ENCODE measurements at regions not wholly inside any gene's neighbourhood (a gene's known extent, or its start where the extent isn't known, plus 50 kb on each side); places are given as distances from the start of the nearest gene placed in this dataset.
A peak's percentile ranks its signal among the peaks of the same experiment; 100 is the strongest.
"Not testable (repeated sequence)": the region's sequence is repeated elsewhere in the genome, so short reads cannot be mapped to it uniquely, and the experiment has no call there.

GRCh38 chr7:13090959-13091358, 403.5 kb downstream of the ARL4A start:
- Histone ChIP-seq H3K9me3 (no peaks in the 10 kb centered on the region; the same call in 1 of the 2 replicates), H3K36me3 (no peaks in the 10 kb centered on the region)
- no peak for DNase-seq

GRCh38 chr7:13091974-13092707, 404.7 kb downstream of the ARL4A start:
- H3K9me3 ChIP-seq = no peaks in the 10 kb centered on the region; the same call in 1 of the 2 replicates
- H3K27me3 ChIP-seq = no peaks in the 10 kb centered on the region
- no peak overlapping the region for H3K4me3 ChIP-seq
- no peak for DNase-seq
- no peaks in the 10 kb centered on the region for H3K36me3 ChIP-seq

More at GRCh38 chr7:13090959-13091358, 403.5 kb downstream of the ARL4A start:
- H3K27me3 ChIP-seq = no peaks in the 10 kb centered on the region
- no peak overlapping the region for H3K4me3 ChIP-seq

GRCh38 chr7:13092708-13093005, 405.2 kb downstream of the ARL4A start:
- no peaks in the 10 kb centered on the region for H3K27me3 ChIP-seq
- no peak overlapping the region for H3K4me3 ChIP-seq
- no peaks in the 10 kb centered on the region for H3K36me3 ChIP-seq
- no peak for DNase-seq
- H3K9me3 ChIP-seq = no peaks in the 10 kb centered on the region; the same call in 1 of the 2 replicates

GRCh38 chr7:13093160-13093559, 405.7 kb downstream of the ARL4A start:
- no peaks in the 10 kb centered on the region; the same call in 1 of the 2 replicates for H3K9me3 ChIP-seq
- no peaks in the 10 kb centered on the region for H3K36me3 ChIP-seq
- DNase-seq = no peak
- no peaks in the 10 kb centered on the region for H3K27me3 ChIP-seq
- H3K4me3 ChIP-seq = no peak overlapping the region

GRCh38 chr7:13097499-13097898, 410.1 kb downstream of the ARL4A start:
- H3K4me3 ChIP-seq = no peak overlapping the region
- H3K36me3 ChIP-seq = no peaks in the 10 kb centered on the region
- H3K27me3 ChIP-seq = no peaks in the 10 kb centered on the region
- DNase-seq = no peak
- H3K9me3 ChIP-seq = no peaks in the 10 kb centered on the region

- DNase-seq = no peak
- H3K36me3 ChIP-seq = no peaks in the 10 kb centered on the region
- H3K9me3 ChIP-seq = no peaks in the 10 kb centered on the region
- H3K27me3 ChIP-seq = no peaks in the 10 kb centered on the region
- H3K4me3 ChIP-seq = no peak overlapping the region
Measured at GRCh38 chr7:13098161-13098560, 410.7 kb downstream of the ARL4A start.

GRCh38 chr7:13099154-13099795, 411.8 kb downstream of the ARL4A start:
- H3K4me3 ChIP-seq = no peak overlapping the region
- no peak for DNase-seq
- H3K36me3 ChIP-seq = no peaks in the 10 kb centered on the region
- H3K27me3 ChIP-seq = no peaks in the 10 kb centered on the region
- H3K9me3 ChIP-seq = no peaks in the 10 kb centered on the region

- Histone ChIP-seq H3K36me3 (no peaks in the 10 kb centered on the region), H3K27me3 (no peaks in the 10 kb centered on the region), H3K9me3 (no peaks in the 10 kb centered on the region), H3K4me3 (no peak overlapping the region)
- no peak for DNase-seq
Measured at GRCh38 chr7:13104128-13104527, 416.7 kb downstream of the ARL4A start.

GRCh38 chr7:13105209-13105608, 417.8 kb downstream of the ARL4A start:
- no peaks in the 10 kb centered on the region for H3K27me3 ChIP-seq
- DNase-seq = no peak
- no peaks in the 10 kb centered on the region for H3K36me3 ChIP-seq
- H3K4me3 ChIP-seq = no peak overlapping the region
- H3K9me3 ChIP-seq = no peaks in the 10 kb centered on the region

- Histone ChIP-seq H3K4me3 (no peak overlapping the region), H3K27me3 (no peaks in the 10 kb centered on the region), H3K9me3 (peaks cover 2% of the 10 kb centered on the region), H3K36me3 (no peaks in the 10 kb centered on the region)
- DNase-seq = no peak
Measured at GRCh38 chr7:13106513-13106912, 419.1 kb downstream of the ARL4A start.

- H3K9me3 ChIP-seq = peaks cover 2% of the 10 kb centered on the region
- H3K27me3 ChIP-seq = no peaks in the 10 kb centered on the region
- no peak for DNase-seq
- no peaks in the 10 kb centered on the region for H3K36me3 ChIP-seq
- no peak overlapping the region for H3K4me3 ChIP-seq
Measured at GRCh38 chr7:13107291-13107690, 419.9 kb downstream of the ARL4A start.

- Histone ChIP-seq H3K36me3 (no peaks in the 10 kb centered on the region), H3K27me3 (no peaks in the 10 kb centered on the region), H3K9me3 (peaks cover 2% of the 10 kb centered on the region), H3K4me3 (no peak overlapping the region)
- DNase-seq = no peak
Measured at GRCh38 chr7:13108061-13108460, 420.6 kb downstream of the ARL4A start.

- H3K36me3 ChIP-seq = no peaks in the 10 kb centered on the region
- no peak for DNase-seq
- no peak overlapping the region for H3K4me3 ChIP-seq
- no peaks in the 10 kb centered on the region for H3K27me3 ChIP-seq
- H3K9me3 ChIP-seq = peaks cover 2% of the 10 kb centered on the region
Measured at GRCh38 chr7:13109201-13109600, 421.8 kb downstream of the ARL4A start.

GRCh38 chr7:13110107-13110506, 422.7 kb downstream of the ARL4A start:
- Histone ChIP-seq H3K4me3 (no peak overlapping the region), H3K27me3 (no peaks in the 10 kb centered on the region), H3K9me3 (peaks cover 2% of the 10 kb centered on the region), H3K36me3 (no peaks in the 10 kb centered on the region)
- no peak for DNase-seq

- Histone ChIP-seq H3K27me3 (no peaks in the 10 kb centered on the region), H3K4me3 (no peak overlapping the region), H3K9me3 (peaks cover 2% of the 10 kb centered on the region), H3K36me3 (no peaks in the 10 kb centered on the region)
- DNase-seq = peak; percentile 71
Measured at GRCh38 chr7:13111230-13111629, 423.8 kb downstream of the ARL4A start.

GRCh38 chr7:13114240-13114639, 426.8 kb downstream of the ARL4A start:
- H3K9me3 ChIP-seq, H3K4me3 ChIP-seq, DNase-seq, H3K36me3 ChIP-seq, H3K27me3 ChIP-seq: not testable (repeated sequence)

GRCh38 chr7:13115157-13115772, 427.8 kb downstream of the ARL4A start:
- Histone ChIP-seq H3K36me3 (no peaks in the 10 kb centered on the region), H3K4me3 (no peak overlapping the region), H3K9me3 (peaks cover 7% of the 10 kb centered on the region), H3K27me3 (no peaks in the 10 kb centered on the region)
- no peak for DNase-seq

GRCh38 chr7:13115855-13116254, 428.4 kb downstream of the ARL4A start:
- H3K27me3 ChIP-seq = no peaks in the 10 kb centered on the region
- DNase-seq = no peak
- no peaks in the 10 kb centered on the region for H3K36me3 ChIP-seq
- no peak overlapping the region for H3K4me3 ChIP-seq
- H3K9me3 ChIP-seq = peaks cover 7% of the 10 kb centered on the region

Measured in MG63 (cell line).